CD8-positive, alpha-beta memory T cell (primary cell): ENCODE measurements at regions not wholly inside any gene's neighbourhood (a gene's known extent, or its start where the extent isn't known, plus 50 kb on each side); places are given as distances from the start of the nearest gene placed in this dataset.
"Not testable (repeated sequence)": the region's sequence is repeated elsewhere in the genome, so short reads cannot be mapped to it uniquely, and the experiment has no call there.

Experiments
- CTCF ChIA-PET: fragments of 350-600 bp; sonication (Branson Sonifier 250); formaldehyde crosslinking; loops from one replicate; lab custom pipeline; 2021; ENCODE audit warnings: antibody characterized with exemption; lab: Charles Lee
- POLR2A ChIA-PET: fragments of 350-600 bp; sonication (Branson Sonifier 250); formaldehyde crosslinking; loops from one replicate; lab custom pipeline; 2021; ENCODE audit warnings: antibody characterized with exemption; lab: Charles Lee
- DNase-seq, 5 donors: peaks; one replicate each; pipeline versions ENCODE4 v3.0.0 to v3.0.0-alpha.2; 2020 to 2022; ENCODE audit warnings: mixed read lengths in 1 of 5
- H3K27ac ChIP-seq: one replicate; pipeline ENCODE4 v1.7.0; 2013; ENCODE audit warnings: low read depth, mild to moderate bottlenecking, low read length, moderate library complexity
- H3K27me3 ChIP-seq: 2 replicates; pipeline ENCODE4 v1.7.0; 2013; ENCODE audit warnings: low read length, mild to moderate bottlenecking; ENCODE audit not compliant: insufficient read depth, poor library complexity, severe bottlenecking
- H3K36me3 ChIP-seq: 2 replicates; pipeline ENCODE4 v1.7.0; 2013; ENCODE audit warnings: mild to moderate bottlenecking, low read length, moderate library complexity; ENCODE audit not compliant: insufficient read depth
- H3K4me1 ChIP-seq: 2 replicates; pipeline ENCODE4 v1.7.0; 2013; ENCODE audit warnings: mild to moderate bottlenecking, low read length, moderate library complexity; ENCODE audit not compliant: insufficient read depth
- H3K4me3 ChIP-seq: 2 replicates; pipeline ENCODE4 v1.7.0; 2013; ENCODE audit warnings: mild to moderate bottlenecking, low read length
- H3K9me3 ChIP-seq: 2 replicates; pipeline ENCODE4 v1.7.0; 2013; ENCODE audit warnings: mild to moderate bottlenecking, low read length
- H3K27ac Mint-ChIP-seq, 8 donors: one replicate each; pipeline ENCODE4 v1.8.0; 2020 to 2021; ENCODE audit warnings: mixed read lengths in 8 of 8, mild to moderate bottlenecking in 6 of 8, inconsistent platforms in 3 of 8, moderate library complexity in 3 of 8
- H3K27me3 Mint-ChIP-seq, 2 donors: one replicate each; pipeline ENCODE4 v1.8.0; 2020 to 2021; ENCODE audit warnings: mixed read lengths in 2 of 2, mild to moderate bottlenecking in 1 of 2, moderate library complexity in 1 of 2
- H3K36me3 Mint-ChIP-seq, 3 donors: one replicate each; pipeline ENCODE4 v1.8.0; 2020 to 2021; ENCODE audit warnings: mixed read lengths in 3 of 3, inconsistent platforms in 1 of 3, mild to moderate bottlenecking in 1 of 3
- H3K4me1 Mint-ChIP-seq, 3 donors: one replicate each; pipeline ENCODE4 v1.8.0; 2020 to 2021; ENCODE audit warnings: mixed read lengths in 3 of 3, inconsistent platforms in 1 of 3, mild to moderate bottlenecking in 1 of 3
- H3K4me3 Mint-ChIP-seq, 7 donors: one replicate each; pipeline ENCODE4 v1.8.0; 2020 to 2021; ENCODE audit warnings: mixed read lengths in 7 of 7, mild to moderate bottlenecking in 6 of 7, moderate library complexity in 4 of 7, inconsistent platforms in 2 of 7
- H3K9me3 Mint-ChIP-seq, 5 donors: one replicate each; pipeline ENCODE4 v1.8.0; 2020 to 2022; ENCODE audit warnings: mixed read lengths in 5 of 5, mild to moderate bottlenecking in 3 of 5, moderate library complexity in 2 of 5, inconsistent platforms in 1 of 5

DNA sequence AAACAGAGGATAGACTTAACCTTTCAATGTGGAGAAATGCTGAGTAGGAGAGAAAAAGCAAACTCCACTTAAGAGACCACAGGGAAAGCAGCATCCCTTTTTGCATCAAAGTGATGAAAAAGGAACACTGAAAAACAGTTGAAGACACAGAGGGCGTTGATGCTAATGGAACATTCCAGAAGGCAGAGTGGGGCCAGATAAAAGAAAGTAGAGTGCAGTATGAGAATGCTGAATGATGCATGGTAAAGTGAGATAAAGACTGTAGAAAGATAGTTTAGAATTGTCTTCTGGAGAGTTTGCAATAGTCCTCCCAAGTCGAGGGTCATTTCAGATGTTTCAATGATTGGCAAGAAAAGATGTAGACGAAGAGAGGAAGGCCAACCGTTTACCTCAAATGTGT lies 574.3 kb downstream of the PRR16 start:
- H3K27ac Mint-ChIP-seq = no peak overlapping the region
- ChIA-PET POLR2A (no interaction called here), CTCF (no interaction called here)
- Histone ChIP-seq H3K9me3 (no peaks in the 10 kb centered on the region), H3K4me1 (no peaks in the 10 kb centered on the region), H3K27ac (no peak overlapping the region), H3K27me3 (no peaks in the 10 kb centered on the region), H3K36me3 (no peaks in the 10 kb centered on the region), H3K4me3 (no peak overlapping the region)
- no peak for DNase-seq
- no peaks in the 10 kb centered on the region for H3K36me3 Mint-ChIP-seq
- H3K27me3 Mint-ChIP-seq = no peaks in the 10 kb centered on the region
- H3K4me3 Mint-ChIP-seq = no peak overlapping the region
- H3K4me1 Mint-ChIP-seq = no peaks in the 10 kb centered on the region
- H3K9me3 Mint-ChIP-seq = peaks cover 6 to 30% (median 11%) of the 10 kb centered on the region in 5 donors

DNA sequence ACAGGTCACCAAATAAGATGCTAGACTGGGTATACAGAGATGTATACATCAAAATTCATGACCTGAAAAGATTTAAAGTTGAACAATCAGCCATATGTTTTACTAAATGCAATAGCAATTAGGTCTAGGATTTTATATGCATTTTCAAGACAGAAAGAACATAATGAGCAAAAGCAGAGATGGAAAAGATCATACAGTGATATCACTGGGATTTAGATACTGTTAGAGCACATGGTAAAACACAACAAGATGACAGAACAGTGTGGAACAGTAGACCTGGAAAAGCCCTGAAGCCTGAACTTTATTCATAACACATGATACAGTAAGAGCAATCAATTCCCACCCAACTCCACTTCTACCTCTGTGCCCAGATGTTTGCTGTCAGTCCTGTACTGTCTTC lies 585.9 kb downstream of the PRR16 start:
- ChIA-PET POLR2A (no interaction called here), CTCF (no interaction called here)
- Histone ChIP-seq H3K36me3 (no peaks in the 10 kb centered on the region), H3K9me3 (no peaks in the 10 kb centered on the region), H3K27ac (no peak overlapping the region), H3K27me3 (no peaks in the 10 kb centered on the region), H3K4me1 (no peaks in the 10 kb centered on the region), H3K4me3 (no peak overlapping the region)
- no peak overlapping the region for H3K4me3 Mint-ChIP-seq
- no peak overlapping the region for H3K27ac Mint-ChIP-seq
- H3K27me3 Mint-ChIP-seq = no peaks in the 10 kb centered on the region
- H3K9me3 Mint-ChIP-seq = peaks cover 2 to 18% (median 6%) of the 10 kb centered on the region in 5 donors
- no peaks in the 10 kb centered on the region for H3K36me3 Mint-ChIP-seq
- DNase-seq = no peak
- no peaks in the 10 kb centered on the region for H3K4me1 Mint-ChIP-seq

DNA sequence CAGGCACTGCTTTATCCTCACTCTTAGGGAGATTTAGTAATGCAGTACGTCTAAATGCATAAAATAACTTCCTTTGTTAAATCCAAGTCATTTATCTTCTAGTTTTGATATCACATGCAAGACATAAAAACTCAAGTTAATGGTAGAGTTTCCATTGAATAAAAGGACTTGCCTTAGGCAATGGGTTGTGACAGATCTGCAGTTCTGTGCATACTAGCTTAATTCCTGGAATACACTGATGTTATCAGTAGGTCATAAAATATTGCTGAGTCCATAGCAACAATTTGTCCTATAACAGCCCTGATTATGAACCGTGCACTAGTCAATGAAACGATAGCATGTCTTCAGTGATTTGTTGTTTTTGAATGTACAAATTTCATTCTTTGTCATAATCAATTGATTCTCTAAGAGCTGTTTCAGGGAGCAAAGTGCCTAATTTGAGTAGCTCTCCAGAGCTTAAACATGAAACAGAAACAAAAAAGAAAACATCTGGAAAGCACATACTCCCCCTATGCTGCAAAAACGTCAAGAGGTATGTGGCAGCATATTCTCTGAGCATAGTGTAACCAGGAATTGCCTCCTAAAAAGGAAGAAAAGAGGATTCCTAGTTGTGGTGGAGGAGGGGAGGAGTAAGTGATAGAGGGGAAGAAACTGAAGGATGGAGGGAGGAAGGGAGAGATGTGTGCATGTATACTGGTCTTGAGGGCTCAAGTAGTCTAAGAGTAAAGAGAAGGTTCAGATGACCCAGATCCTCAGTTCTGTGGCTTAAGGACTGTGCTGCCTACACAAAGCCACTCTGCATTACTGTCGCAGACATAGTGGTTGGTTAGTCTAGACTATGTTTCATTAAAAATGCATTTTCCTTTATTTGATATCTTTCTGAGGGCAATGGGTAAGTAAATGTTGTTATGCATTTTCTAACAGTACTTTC lies 589.2 kb downstream of the PRR16 start:
- DNase-seq = no peak
- POLR2A ChIA-PET = no interaction called here
- no peaks in the 10 kb centered on the region for H3K36me3 ChIP-seq
- H3K27ac Mint-ChIP-seq = no peak overlapping the region
- H3K4me1 Mint-ChIP-seq = no peaks in the 10 kb centered on the region
- peaks cover 4 to 10% (median 5%) of the 10 kb centered on the region in 5 donors for H3K9me3 Mint-ChIP-seq
- H3K27ac ChIP-seq = no peak overlapping the region
- no peaks in the 10 kb centered on the region for H3K9me3 ChIP-seq
- H3K4me3 Mint-ChIP-seq = no peak overlapping the region
- no peaks in the 10 kb centered on the region for H3K36me3 Mint-ChIP-seq
- CTCF ChIA-PET = no interaction called here
- no peaks in the 10 kb centered on the region for H3K27me3 ChIP-seq
- no peaks in the 10 kb centered on the region for H3K4me1 ChIP-seq
- H3K4me3 ChIP-seq = no peak overlapping the region
- no peaks in the 10 kb centered on the region for H3K27me3 Mint-ChIP-seq

DNA sequence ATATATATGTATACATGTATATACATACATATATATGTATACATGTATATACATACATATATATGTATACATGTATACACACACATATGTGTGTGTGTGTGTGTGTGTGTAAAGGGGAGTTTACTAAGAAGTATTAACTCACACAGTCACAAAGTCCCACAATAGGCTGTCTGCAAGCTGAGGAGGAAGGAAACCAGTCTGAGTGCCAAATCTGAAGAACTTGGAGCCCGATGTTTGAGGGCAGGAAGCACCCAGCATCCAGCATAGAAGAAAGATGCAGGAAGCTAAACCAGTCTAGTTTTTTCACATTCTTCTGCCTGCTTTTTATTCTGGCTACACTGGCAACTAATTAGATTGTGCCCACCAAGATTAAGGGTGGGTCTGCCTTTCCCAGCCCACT lies 591.5 kb downstream of the PRR16 start:
- H3K36me3 Mint-ChIP-seq = no peaks in the 10 kb centered on the region
- ChIA-PET CTCF (no interaction called here), POLR2A (no interaction called here)
- Histone ChIP-seq H3K27ac (no peak overlapping the region), H3K36me3 (no peaks in the 10 kb centered on the region), H3K27me3 (no peaks in the 10 kb centered on the region), H3K9me3 (no peaks in the 10 kb centered on the region), H3K4me1 (no peaks in the 10 kb centered on the region), H3K4me3 (no peak overlapping the region)
- H3K9me3 Mint-ChIP-seq = peaks cover 0 to 8% (median 4%) of the 10 kb centered on the region in 5 donors
- no peak for DNase-seq
- no peak overlapping the region for H3K4me3 Mint-ChIP-seq
- H3K4me1 Mint-ChIP-seq = no peaks in the 10 kb centered on the region
- no peaks in the 10 kb centered on the region for H3K27me3 Mint-ChIP-seq
- H3K27ac Mint-ChIP-seq = no peak overlapping the region

DNA sequence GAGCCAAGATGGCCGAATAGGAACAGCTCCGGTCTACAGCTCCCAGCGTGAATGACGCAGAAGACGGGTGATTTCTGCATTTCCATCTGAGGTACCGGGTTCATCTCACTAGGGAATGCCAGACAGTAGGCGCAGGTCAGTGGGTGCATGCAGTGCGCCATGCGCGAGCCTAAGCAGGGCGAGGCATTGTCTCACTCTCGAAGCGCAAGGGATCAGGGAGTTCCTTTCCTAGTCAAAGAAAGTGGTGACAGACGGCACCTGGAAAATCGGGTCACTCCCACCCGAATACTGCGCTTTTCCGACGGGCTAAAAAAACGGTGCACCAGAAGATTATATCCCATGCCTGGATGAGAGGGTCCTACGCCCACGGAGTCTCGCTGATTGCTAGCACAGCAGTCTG lies 600.1 kb downstream of the PRR16 start:
- H3K36me3 ChIP-seq, H3K4me1 Mint-ChIP-seq, CTCF ChIA-PET: not testable (repeated sequence)

DNA sequence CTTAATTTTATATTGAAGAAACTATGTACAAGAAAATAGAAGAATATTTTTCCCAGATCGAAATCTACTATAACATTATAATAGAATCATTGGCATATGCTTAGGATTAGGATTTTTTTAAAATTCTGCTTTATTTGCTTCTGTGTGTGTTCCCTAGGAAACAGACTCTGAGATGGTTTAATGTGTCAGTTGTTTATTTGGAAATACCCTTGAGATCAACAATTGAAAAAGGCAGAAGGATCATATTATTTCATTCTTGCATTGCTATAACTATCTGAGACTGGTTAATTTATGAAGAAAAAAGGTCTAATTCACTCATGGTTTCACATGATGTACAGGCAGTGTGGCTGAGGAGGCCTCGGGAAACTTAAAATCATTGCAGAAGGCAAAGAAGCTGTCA lies 622.6 kb downstream of the PRR16 start:
- H3K27me3 ChIP-seq = no peaks in the 10 kb centered on the region
- Mint-ChIP-seq H3K9me3 (peaks cover 6 to 27% (median 11%) of the 10 kb centered on the region in 5 donors), H3K36me3 (no peaks in the 10 kb centered on the region), H3K4me1 (no peaks in the 10 kb centered on the region), H3K27ac (no peak overlapping the region), H3K27me3 (no peaks in the 10 kb centered on the region), H3K4me3 (no peak overlapping the region)
- no peaks in the 10 kb centered on the region for H3K4me1 ChIP-seq
- no peak overlapping the region for H3K27ac ChIP-seq
- H3K4me3 ChIP-seq = no peak overlapping the region
- no peak for DNase-seq
- no peaks in the 10 kb centered on the region for H3K36me3 ChIP-seq
- CTCF ChIA-PET = no interaction called here
- POLR2A ChIA-PET = no interaction called here
- no peaks in the 10 kb centered on the region for H3K9me3 ChIP-seq

More for the DNA sequence above, 600.1 kb downstream of the PRR16 start:
- peaks cover 3 to 18% (median 5%) of the 10 kb centered on the region in 5 donors for H3K9me3 Mint-ChIP-seq
- H3K4me1 ChIP-seq, POLR2A ChIA-PET, H3K9me3 ChIP-seq, H3K27ac Mint-ChIP-seq, H3K27ac ChIP-seq, H3K36me3 Mint-ChIP-seq, H3K4me3 ChIP-seq, H3K27me3 ChIP-seq, H3K4me3 Mint-ChIP-seq, H3K27me3 Mint-ChIP-seq, DNase-seq: not testable (repeated sequence)

DNA sequence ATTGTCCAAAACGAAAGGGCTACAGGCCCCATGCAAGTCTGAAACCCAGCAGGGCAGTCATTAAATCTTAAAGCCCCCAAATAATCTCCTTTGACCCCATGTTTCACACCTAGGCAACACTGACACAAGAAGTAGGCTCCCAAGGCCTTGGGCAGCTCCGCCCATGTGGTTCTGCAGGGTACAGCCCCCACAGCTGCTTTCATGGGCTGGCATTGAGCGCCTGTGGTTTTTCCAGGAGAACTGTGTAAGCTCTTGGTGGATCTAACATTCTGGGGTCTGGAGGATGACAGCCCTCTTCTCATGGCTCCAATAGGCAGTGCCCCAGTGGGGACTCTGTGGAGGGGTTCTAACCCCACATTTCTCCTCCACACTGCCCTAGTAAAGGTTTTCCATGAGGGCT lies 623.5 kb downstream of the PRR16 start:
- H3K4me3 Mint-ChIP-seq = no peak overlapping the region
- DNase-seq = no peak
- ChIA-PET POLR2A (no interaction called here), CTCF (no interaction called here)
- peaks cover 6 to 27% (median 11%) of the 10 kb centered on the region in 5 donors for H3K9me3 Mint-ChIP-seq
- H3K27ac ChIP-seq = no peak overlapping the region
- no peak overlapping the region for H3K4me3 ChIP-seq
- H3K36me3 ChIP-seq = no peaks in the 10 kb centered on the region
- H3K9me3 ChIP-seq = no peaks in the 10 kb centered on the region
- no peaks in the 10 kb centered on the region for H3K27me3 ChIP-seq
- no peaks in the 10 kb centered on the region for H3K27me3 Mint-ChIP-seq
- no peak overlapping the region for H3K27ac Mint-ChIP-seq
- no peaks in the 10 kb centered on the region for H3K4me1 ChIP-seq
- H3K36me3 Mint-ChIP-seq = no peaks in the 10 kb centered on the region
- no peaks in the 10 kb centered on the region for H3K4me1 Mint-ChIP-seq

DNA sequence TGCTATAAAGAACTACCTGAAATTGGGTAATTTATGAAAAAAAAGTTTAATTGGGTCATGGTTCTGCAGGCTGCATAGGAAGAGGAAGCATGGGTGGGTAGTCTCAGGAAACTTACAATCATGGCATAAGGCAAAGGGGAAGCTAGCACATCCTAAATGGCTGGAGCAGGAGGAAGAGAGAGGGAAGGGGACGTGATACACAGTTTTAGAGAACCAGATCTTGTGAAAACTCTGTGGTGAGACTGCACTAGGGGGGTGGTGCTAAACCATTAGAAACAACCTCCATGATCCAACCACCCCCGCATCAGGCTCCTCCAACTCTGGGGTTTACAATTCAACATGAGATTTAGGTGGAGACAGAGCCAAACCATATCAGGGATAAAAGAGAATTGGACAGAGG lies 624.2 kb downstream of the PRR16 start:
- Mint-ChIP-seq H3K27me3 (no peaks in the 10 kb centered on the region), H3K27ac (no peak overlapping the region), H3K4me1 (no peaks in the 10 kb centered on the region), H3K4me3 (no peak overlapping the region), H3K36me3 (no peaks in the 10 kb centered on the region), H3K9me3 (peaks cover 6 to 27% (median 10%) of the 10 kb centered on the region in 5 donors)
- Histone ChIP-seq H3K9me3 (no peaks in the 10 kb centered on the region), H3K27ac (no peak overlapping the region), H3K4me1 (no peaks in the 10 kb centered on the region), H3K4me3 (no peak overlapping the region), H3K27me3 (no peaks in the 10 kb centered on the region), H3K36me3 (no peaks in the 10 kb centered on the region)
- CTCF ChIA-PET = no interaction called here
- no peak for DNase-seq
- POLR2A ChIA-PET = no interaction called here
